ENCODE measurements at regions not wholly inside any gene's neighbourhood (a gene's known extent, or its start where the extent isn't known, plus 50 kb on each side); places are given as distances from the start of the nearest gene placed in this dataset.

DNA sequence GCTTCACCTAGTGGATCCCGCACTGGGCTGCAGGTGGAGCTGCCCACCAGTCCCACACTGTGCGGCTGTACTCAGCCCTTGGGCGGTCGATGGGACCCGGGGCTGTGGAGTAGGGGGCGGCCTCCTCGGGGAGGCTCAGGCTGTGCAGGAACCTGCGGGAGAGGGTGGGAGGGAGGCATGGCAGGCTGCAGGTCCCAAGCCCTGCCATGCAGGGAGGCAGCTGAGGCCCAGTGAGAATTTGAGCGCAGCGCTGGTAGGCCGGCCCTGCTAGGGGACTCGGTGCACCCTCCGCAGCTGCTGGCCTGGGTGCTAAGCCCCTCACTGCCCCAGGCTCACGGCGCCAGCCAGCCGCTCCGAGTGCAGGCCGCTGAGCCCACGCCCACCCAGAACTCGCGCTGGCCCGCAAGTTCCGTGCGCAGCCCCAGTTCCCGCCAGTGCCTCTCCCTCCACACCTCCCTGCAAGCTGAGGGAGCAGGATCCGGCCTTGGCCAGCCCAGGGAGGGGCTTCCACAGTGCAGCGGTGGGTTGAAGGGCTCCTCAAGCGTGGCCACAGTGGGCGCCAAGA lies 1407.6 kb downstream of the EPHA7 start:
- TF ChIP-seq, protein P1, sequence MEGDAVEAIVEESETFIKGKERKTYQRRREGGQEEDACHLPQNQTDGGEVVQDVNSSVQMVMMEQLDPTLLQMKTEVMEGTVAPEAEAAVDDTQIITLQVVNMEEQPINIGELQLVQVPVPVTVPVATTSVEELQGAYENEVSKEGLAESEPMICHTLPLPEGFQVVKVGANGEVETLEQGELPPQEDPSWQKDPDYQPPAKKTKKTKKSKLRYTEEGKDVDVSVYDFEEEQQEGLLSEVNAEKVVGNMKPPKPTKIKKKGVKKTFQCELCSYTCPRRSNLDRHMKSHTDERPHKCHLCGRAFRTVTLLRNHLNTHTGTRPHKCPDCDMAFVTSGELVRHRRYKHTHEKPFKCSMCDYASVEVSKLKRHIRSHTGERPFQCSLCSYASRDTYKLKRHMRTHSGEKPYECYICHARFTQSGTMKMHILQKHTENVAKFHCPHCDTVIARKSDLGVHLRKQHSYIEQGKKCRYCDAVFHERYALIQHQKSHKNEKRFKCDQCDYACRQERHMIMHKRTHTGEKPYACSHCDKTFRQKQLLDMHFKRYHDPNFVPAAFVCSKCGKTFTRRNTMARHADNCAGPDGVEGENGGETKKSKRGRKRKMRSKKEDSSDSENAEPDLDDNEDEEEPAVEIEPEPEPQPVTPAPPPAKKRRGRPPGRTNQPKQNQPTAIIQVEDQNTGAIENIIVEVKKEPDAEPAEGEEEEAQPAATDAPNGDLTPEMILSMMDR (conservative IDR thresholded peaks at IDR 0.05) = no peak
- no peak for TF ChIP-seq EZH2 (IDR thresholded peaks at IDR 0.05; ENCODE audit: low read depth)
